HCT116 (cell line): ENCODE measurements at regions not wholly inside any gene's neighbourhood (a gene's known extent, or its start where the extent isn't known, plus 50 kb on each side); places are given as distances from the start of the nearest gene placed in this dataset.

ENCODE experiments used
- ATAC-seq: fragments of 200-7000 bp; cut with Tn5 transposase; 2 replicates; pipeline ENCODE4 v1.9.1; 2020; ENCODE audit warnings: mild to moderate bottlenecking, moderate library complexity
- BruUV-seq: library from RNA; stranded (reverse); fragments of 400-500 nt; replicated peaks from 2 replicates; lab custom pipeline; 2021; lab: Mats Ljungman, UMichigan
- CTCF ChIA-PET: fragments of 300-600 bp; sonication (Branson Sonifier 250); formaldehyde crosslinking; loops from one replicate; lab custom pipeline; 2021; ENCODE audit warnings: antibody characterized with exemption; lab: Charles Lee
- POLR2A ChIA-PET: fragments of 300-600, 350-600 bp; sonication (Branson Sonifier 250); formaldehyde crosslinking; loops from one replicate; lab custom pipeline; 2021; ENCODE audit warnings: antibody characterized with exemption; lab: Charles Lee
- RAD21 ChIA-PET, 2 experiments: fragments of 300-600 bp; sonication (Branson Sonifier 250); formaldehyde crosslinking; loops; one replicate each; lab custom pipeline; 2023; ENCODE audit warnings: low total read pairs in 2 of 2; ENCODE audit not compliant: uncharacterized antibody in 2 of 2, unreplicated experiment in 2 of 2, low non-redundant PET in 1 of 2; lab: Charles Lee
- DNase-seq: peaks from one replicate; pipeline ENCODE4 v3.0.0-alpha.2; 2010; ENCODE audit warnings: low read depth, low spot score
- H2AFZ ChIP-seq: fragments of 200-600 bp; shearing (Covaris generic), sonication (generic); 2 replicates; pipeline ENCODE4 v1.6.1; 2017; ENCODE audit warnings: low read depth, mixed run types, mixed read lengths, antibody characterized with exemption, low read length; ENCODE audit not compliant: poor library complexity, severe bottlenecking
- H3K27ac ChIP-seq: 2 replicates; pipeline ENCODE4 v1.5.1; 2012; ENCODE audit warnings: low read depth, low read length
- H3K27me3 ChIP-seq: fragments of 200-600 bp; sonication (generic); 2 replicates; pipeline ENCODE4 v1.6.1; 2016; ENCODE audit warnings: mixed run types, low read length, mixed read lengths; ENCODE audit not compliant: insufficient read depth
- H3K36me3 ChIP-seq, 2 experiments: fragments of 200-500 bp in 1 of 2; fragments of 200-600 bp in 1 of 2; sonication (Bioruptor generic) in 1 of 2; sonication (generic) in 1 of 2; 2 replicates each; pipeline versions ENCODE4 v1.5.1 to v1.6.1; 2014 to 2016; ENCODE audit warnings: low read length in 2 of 2, inconsistent platforms in 1 of 2, mixed read lengths in 1 of 2, mixed run types in 1 of 2; ENCODE audit not compliant: insufficient read depth in 2 of 2, control insufficient read depth in 1 of 2
- H3K4me1 ChIP-seq, 2 experiments: fragments of 200-600 bp in 1 of 2; sonication (generic) in 1 of 2; 2 replicates each; pipeline versions ENCODE4 v1.5.1 to v1.6.1; 2012 to 2017; ENCODE audit warnings: low read length in 2 of 2, inconsistent platforms in 1 of 2, mild to moderate bottlenecking in 1 of 2, mixed read lengths in 1 of 2, mixed run types in 1 of 2, moderate library complexity in 1 of 2; ENCODE audit not compliant: insufficient read depth in 2 of 2, control insufficient read depth in 1 of 2
- H3K4me2 ChIP-seq: fragments of 200-600 bp; sonication (generic); 2 replicates; pipeline ENCODE4 v1.6.1; 2017; ENCODE audit warnings: mixed run types, low read length, mixed read lengths
- H3K4me3 ChIP-seq, 2 experiments: fragments of 200-600 bp in 1 of 2; sonication (generic) in 1 of 2; replicated peaks in 1 of 2; 2 replicates each; pipeline ENCODE4 v1.5.1; 2011 to 2016; ENCODE audit warnings: low read length in 2 of 2, control low read depth in 1 of 2, low read depth in 1 of 2, mild to moderate bottlenecking in 1 of 2, mixed read lengths in 1 of 2, mixed run types in 1 of 2
- H3K79me2 ChIP-seq: fragments of 200-600 bp; sonication (generic); 2 replicates; pipeline ENCODE4 v1.6.1; 2017; ENCODE audit warnings: mild to moderate bottlenecking, mixed run types, low read length, moderate library complexity, mixed read lengths; ENCODE audit not compliant: insufficient read depth
- H3K9ac ChIP-seq: fragments of 200-600 bp; sonication (generic); 2 replicates; pipeline ENCODE4 v1.6.1; 2016; ENCODE audit warnings: low read length, mixed read lengths
- H3K9me2 ChIP-seq: fragments of 200-600 bp; sonication (generic), shearing (Covaris generic); 2 replicates; pipeline ENCODE4 v1.6.1; 2017; ENCODE audit warnings: mixed run types, mild to moderate bottlenecking, moderate library complexity; ENCODE audit not compliant: insufficient read depth
- H3K9me3 ChIP-seq, 2 experiments: fragments of 200-500 bp in 1 of 2; fragments of 200-600 bp in 1 of 2; sonication (Bioruptor generic) in 1 of 2; sonication (generic) in 1 of 2; 2 replicates each; pipeline ENCODE4 v1.6.1; 2014 to 2017; ENCODE audit warnings: low read length in 2 of 2, mixed read lengths in 2 of 2, inconsistent platforms in 1 of 2, low read depth in 1 of 2, mild to moderate bottlenecking in 1 of 2, mixed run types in 1 of 2, moderate library complexity in 1 of 2; ENCODE audit not compliant: control insufficient read depth in 1 of 2, insufficient read depth in 1 of 2
- H4K20me1 ChIP-seq: fragments of 200-600 bp; sonication (generic), shearing (Covaris generic); 2 replicates; pipeline ENCODE4 v1.6.1; 2017; ENCODE audit warnings: mixed run types, mild to moderate bottlenecking, moderate library complexity; ENCODE audit not compliant: insufficient read depth
- ATF3 ChIP-seq: IDR thresholded peaks from 2 replicates; pipeline ENCODE4 v1.6.1; 2012
- CBX3 ChIP-seq: IDR thresholded peaks from 2 replicates; pipeline ENCODE4 v1.6.1; 2012; ENCODE audit warnings: low read depth
- CEBPB ChIP-seq: IDR thresholded peaks from 2 replicates; pipeline ENCODE4 v1.6.1; 2012; ENCODE audit warnings: low read depth
- CTCF ChIP-seq, 3 experiments: fragments of 200-600 bp in 1 of 3; sonication (generic) in 1 of 3; IDR thresholded peaks in 2 of 3; conservative IDR thresholded peaks in 1 of 3; 2 replicates each; pipeline ENCODE4 v1.5.1; 2012 to 2017; ENCODE audit warnings: low read depth in 2 of 3, low read length in 2 of 3, antibody characterized with exemption in 1 of 3, borderline replicate concordance in 1 of 3, control low read depth in 1 of 3, mild to moderate bottlenecking in 1 of 3, mixed read lengths in 1 of 3, mixed run types in 1 of 3, moderate library complexity in 1 of 3; ENCODE audit not compliant: insufficient read depth in 1 of 3
- EGR1 ChIP-seq: IDR thresholded peaks from 2 replicates; pipeline ENCODE4 v1.6.1; 2012; ENCODE audit warnings: low read depth
- ELF1 ChIP-seq: IDR thresholded peaks from 2 replicates; pipeline ENCODE4 v1.6.1; 2012; ENCODE audit warnings: low read depth, borderline replicate concordance
- EZH2 ChIP-seq: fragments of 200-600 bp; sonication (generic); IDR thresholded peaks from 2 replicates; pipeline ENCODE4 v1.6.1; 2017; ENCODE audit warnings: antibody characterized with exemption, mixed run types
- JUND ChIP-seq: IDR thresholded peaks from 2 replicates; pipeline ENCODE4 v1.6.1; 2012
- POLR2AphosphoS5 ChIP-seq: IDR thresholded peaks from 2 replicates; pipeline ENCODE4 v1.6.1; 2011; ENCODE audit warnings: mild to moderate bottlenecking, low read depth, low read length, moderate library complexity
- RAD21 ChIP-seq: IDR thresholded peaks from 2 replicates; pipeline ENCODE4 v1.6.1; 2012; ENCODE audit warnings: low read depth, mild to moderate bottlenecking
- SRF ChIP-seq: IDR thresholded peaks from 2 replicates; pipeline ENCODE4 v1.6.1; 2012; ENCODE audit warnings: low read depth
- TCF7L2 ChIP-seq: IDR thresholded peaks from 2 replicates; pipeline ENCODE4 v1.7.0; 2011; ENCODE audit warnings: borderline replicate concordance, inconsistent platforms; ENCODE audit not compliant: insufficient read depth, insufficient read length; ENCODE audit errors: extremely low read depth
- ZBTB33 ChIP-seq: IDR thresholded peaks from 2 replicates; pipeline ENCODE4 v1.6.1; 2011; ENCODE audit warnings: mild to moderate bottlenecking, low read length, moderate library complexity; ENCODE audit not compliant: insufficient replicate concordance; ENCODE audit errors: extremely low read depth
- ZNF274 ChIP-seq: fragments of 200-500 bp; sonication (Bioruptor generic); IDR thresholded peaks from 2 replicates; pipeline ENCODE4 v1.6.1; 2014; ENCODE audit warnings: mild to moderate bottlenecking, low read depth, low read length, inconsistent platforms
- intact Hi-C: fragments of 100-400 bp; cut with micrococcal nuclease; formaldehyde crosslinking; loops from 2 replicates; pipeline ENCODE4 v1.10.0; 2022

- TF ChIP-seq ELF1 (no peak), CBX3 (no peak), CTCF (IDR thresholded peaks at IDR 0.05 in 2 of 3, conservative IDR thresholded peaks at IDR 0.05 in 1 of 3; ENCODE audit: borderline replicate concordance in 1 of 3, insufficient read depth in 1 of 3, low read depth in 2 of 3, low read length in 2 of 3) (peak in 2 of 3 experiments; percentile 15 to 56; a peak in 2 of 6 replicates), RAD21 (peak; percentile 56)
- ChIA-PET CTCF (interaction anchor here (1.1 to 1.3 kb wide), 2 partner anchors 241 to 287 kb away, joined by 5 to 6 read pairs; no protein-coding TSS in a partner anchor), RAD21 (no interaction called here), POLR2A (no interaction called here)
- Histone ChIP-seq H3K9me2 (no peaks in the 10 kb centered on the region), H3K36me3 (no peaks in the 10 kb centered on the region), H3K9me3 (no peaks in the 10 kb centered on the region), H3K79me2 (no peaks in the 10 kb centered on the region), H3K27me3 (peaks cover 21% of the 10 kb centered on the region), H2AFZ (no peak overlapping the region), H3K9ac (no peak overlapping the region), H3K4me1 (no peaks in the 10 kb centered on the region), H4K20me1 (no peaks in the 10 kb centered on the region), H3K27ac (no peak overlapping the region), H3K4me2 (no peak overlapping the region), H3K4me3 (no peak overlapping the region)
- ATAC-seq, result peak; percentile 70
- intact Hi-C loops, result no loop called here
- BruUV-seq, result no TSS peak
- DNase-seq, result no peak
Observed at GRCh38 chr1:209490013-209490412, 93.5 kb upstream of the CAMK1G start.

- intact Hi-C loops, result no loop called here
- peaks cover 21% of the 10 kb centered on the region for H3K27me3 ChIP-seq
- H3K36me3 ChIP-seq, result no peaks in the 10 kb centered on the region
- ChIA-PET CTCF (no interaction called here), RAD21 (no interaction called here), POLR2A (no interaction called here)
- no peak overlapping the region for H3K4me2 ChIP-seq
- no TSS peak for BruUV-seq
- H3K9ac ChIP-seq, result no peak overlapping the region
- no peaks in the 10 kb centered on the region for H3K4me1 ChIP-seq
- H3K4me3 ChIP-seq, result no peak overlapping the region
- H3K9me2 ChIP-seq, result no peaks in the 10 kb centered on the region
- H2AFZ ChIP-seq, result no peak overlapping the region
- no peaks in the 10 kb centered on the region for H4K20me1 ChIP-seq
- H3K9me3 ChIP-seq, result 0 out of 4 replicates have a peak, but pooled peaks cover 0 to 4% of the 10 kb centered on the region in 2 experiments
- no peaks in the 10 kb centered on the region for H3K79me2 ChIP-seq
- H3K27ac ChIP-seq, result no peak overlapping the region
- ATAC-seq (no peak), DNase-seq (no peak)
- TF ChIP-seq RAD21 (no peak), EGR1 (no peak), TCF7L2 (no peak), ZBTB33 (no peak), CTCF (IDR thresholded peaks at IDR 0.05 in 2 of 3, conservative IDR thresholded peaks at IDR 0.05 in 1 of 3; ENCODE audit: borderline replicate concordance in 1 of 3, insufficient read depth in 1 of 3, low read depth in 2 of 3, low read length in 2 of 3) (no peak), POLR2AphosphoS5 (no peak), JUND (no peak), EZH2 (no peak), SRF (no peak), CEBPB (no peak), ATF3 (no peak), ZNF274 (no peak)
Observed at GRCh38 chr1:209491031-209491430, 92.5 kb upstream of the CAMK1G start.
